ENCODE measurements at regions not wholly inside any gene's neighbourhood (a gene's known extent, or its start where the extent isn't known, plus 50 kb on each side); places are given as distances from the start of the nearest gene placed in this dataset.

DNA sequence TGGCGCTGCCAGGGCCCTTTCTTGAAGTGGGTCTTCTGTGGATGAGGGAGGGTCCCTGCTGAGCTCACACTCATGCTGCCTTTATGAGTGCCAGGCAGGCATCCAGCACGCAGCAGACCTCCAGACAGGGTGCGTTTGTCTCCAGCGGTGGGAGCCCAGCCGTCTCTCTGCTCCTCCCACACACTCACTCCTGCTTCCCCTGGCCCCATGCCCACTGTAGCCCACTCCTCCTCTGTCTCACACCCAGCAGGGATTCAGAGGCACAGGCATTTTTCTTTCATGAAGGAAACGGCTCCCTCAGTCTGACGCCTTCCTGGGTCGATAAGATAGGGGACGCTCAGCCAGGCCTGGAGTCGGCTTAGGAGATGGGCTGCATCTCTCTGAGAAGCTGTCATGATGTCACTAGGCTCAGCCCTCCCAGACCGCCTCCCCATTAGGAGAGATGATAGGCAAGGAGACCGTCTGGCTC is 183.9 kb upstream of the NCAM1 start:
- TF ChIP-seq, protein P1, sequence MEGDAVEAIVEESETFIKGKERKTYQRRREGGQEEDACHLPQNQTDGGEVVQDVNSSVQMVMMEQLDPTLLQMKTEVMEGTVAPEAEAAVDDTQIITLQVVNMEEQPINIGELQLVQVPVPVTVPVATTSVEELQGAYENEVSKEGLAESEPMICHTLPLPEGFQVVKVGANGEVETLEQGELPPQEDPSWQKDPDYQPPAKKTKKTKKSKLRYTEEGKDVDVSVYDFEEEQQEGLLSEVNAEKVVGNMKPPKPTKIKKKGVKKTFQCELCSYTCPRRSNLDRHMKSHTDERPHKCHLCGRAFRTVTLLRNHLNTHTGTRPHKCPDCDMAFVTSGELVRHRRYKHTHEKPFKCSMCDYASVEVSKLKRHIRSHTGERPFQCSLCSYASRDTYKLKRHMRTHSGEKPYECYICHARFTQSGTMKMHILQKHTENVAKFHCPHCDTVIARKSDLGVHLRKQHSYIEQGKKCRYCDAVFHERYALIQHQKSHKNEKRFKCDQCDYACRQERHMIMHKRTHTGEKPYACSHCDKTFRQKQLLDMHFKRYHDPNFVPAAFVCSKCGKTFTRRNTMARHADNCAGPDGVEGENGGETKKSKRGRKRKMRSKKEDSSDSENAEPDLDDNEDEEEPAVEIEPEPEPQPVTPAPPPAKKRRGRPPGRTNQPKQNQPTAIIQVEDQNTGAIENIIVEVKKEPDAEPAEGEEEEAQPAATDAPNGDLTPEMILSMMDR (IDR thresholded peaks at IDR 0.05): no peak
- TF ChIP-seq POLR2A (IDR thresholded peaks at IDR 0.05): no peak
- no peak for TF ChIP-seq EP300 (IDR thresholded peaks at IDR 0.05)

Measured in ovary (tissue), 3 donors.